Right lung (tissue), 2 donors: ENCODE measurements at regions not wholly inside any gene's neighbourhood (a gene's known extent, or its start where the extent isn't known, plus 50 kb on each side); places are given as distances from the start of the nearest gene placed in this dataset.
A peak's percentile ranks its signal among the peaks of the same experiment; 100 is the strongest.
"Not testable (repeated sequence)": the region's sequence is repeated elsewhere in the genome, so short reads cannot be mapped to it uniquely, and the experiment has no call there.

ENCODE experiments used
- DNase-seq, 2 donors: peaks; one replicate each; pipeline ENCODE4 v3.0.0-alpha.2; 2013

- no peak for DNase-seq
These were observed 1336.2 kb downstream of the BRD1 start for GRCh38 chr22:48491451-48491941.

GRCh38 chr22:48490500-48491411 is 1336.9 kb downstream of the BRD1 start:
- no peak for DNase-seq

GRCh38 chr22:48489551-48490499 is 1337.8 kb downstream of the BRD1 start:
- peak in 1 of 2 donors; percentile 20 for DNase-seq

- DNase-seq, result no peak
These were observed 1338.8 kb downstream of the BRD1 start for GRCh38 chr22:48488611-48489511.

- no peak for DNase-seq
These were observed 1339.5 kb downstream of the BRD1 start for GRCh38 chr22:48488149-48488551.

- no peak for DNase-seq
These were observed 1341.1 kb downstream of the BRD1 start for GRCh38 chr22:48486558-48486957.

- no peak for DNase-seq
These were observed 1341.5 kb downstream of the BRD1 start for GRCh38 chr22:48486134-48486532.

GRCh38 chr22:48485149-48486133 is 1342.2 kb downstream of the BRD1 start:
- no peak for DNase-seq

GRCh38 chr22:48483764-48484528 is 1343.7 kb downstream of the BRD1 start:
- no peak for DNase-seq

- DNase-seq, result no peak
These were observed 1344.9 kb downstream of the BRD1 start for GRCh38 chr22:48482771-48483170.

- not testable (repeated sequence) for DNase-seq
These were observed 1345.5 kb downstream of the BRD1 start for GRCh38 chr22:48482198-48482597.

- no peak for DNase-seq
These were observed 1345.9 kb downstream of the BRD1 start for GRCh38 chr22:48481748-48482147.

GRCh38 chr22:48478529-48479265 is 1349.0 kb downstream of the BRD1 start:
- DNase-seq, result no peak

- DNase-seq, result no peak
These were observed 1349.5 kb downstream of the BRD1 start for GRCh38 chr22:48478124-48478523.

- no peak for DNase-seq
These were observed 1350.5 kb downstream of the BRD1 start for GRCh38 chr22:48477031-48477721.

- no peak for DNase-seq
These were observed 1351.1 kb downstream of the BRD1 start for GRCh38 chr22:48476577-48476976.

- no peak for DNase-seq
These were observed 1351.9 kb downstream of the BRD1 start for GRCh38 chr22:48475661-48476345.
